WERI-Rb-1 (cell line): ENCODE measurements at regions not wholly inside any gene's neighbourhood (a gene's known extent, or its start where the extent isn't known, plus 50 kb on each side); places are given as distances from the start of the nearest gene placed in this dataset.

Experiments
- DNase-seq: peaks from one replicate; pipeline ENCODE4 v3.0.0-alpha.2; 2020
- H3K27ac ChIP-seq: fragments of 250-450 bp; sonication (Bioruptor Pico); 2 replicates; pipeline ENCODE4 v1.5.1; 2020; ENCODE audit warnings: mild to moderate bottlenecking, moderate library complexity
- H3K27me3 ChIP-seq: fragments of 250-450 bp; sonication (Bioruptor Pico); 2 replicates; pipeline ENCODE4 v1.5.1; 2021; ENCODE audit warnings: mild to moderate bottlenecking, low read depth, moderate library complexity; ENCODE audit not compliant: insufficient read depth, severe bottlenecking
- H3K36me3 ChIP-seq: fragments of 250-450 bp; sonication (Bioruptor Pico); 2 replicates; pipeline ENCODE4 v1.5.1; 2020; ENCODE audit warnings: mild to moderate bottlenecking, moderate library complexity
- H3K4me3 ChIP-seq: 2 replicates; pipeline ENCODE4 v1.5.1; 2011; ENCODE audit warnings: low read depth, mild to moderate bottlenecking, control low read depth, low read length
- H3K9me3 ChIP-seq: fragments of 250-450 bp; sonication (Bioruptor Pico); 2 replicates; pipeline ENCODE4 v1.5.1; 2021; ENCODE audit warnings: mild to moderate bottlenecking, moderate library complexity; ENCODE audit not compliant: severe bottlenecking
- CTCF ChIP-seq: IDR thresholded peaks from 2 replicates; pipeline ENCODE4 v1.5.1; 2011; ENCODE audit warnings: low read depth, mild to moderate bottlenecking, control low read depth, inconsistent platforms, low read length

- H3K36me3 ChIP-seq = peaks cover 81% of the 10 kb centered on the region
These were observed 85.5 kb upstream of the ZNF169 start for GRCh38 chr9:94173632-94174031.

GRCh38 chr9:94174164-94174563, 84.9 kb upstream of the ZNF169 start:
- Histone ChIP-seq H3K27ac (no peak overlapping the region), H3K36me3 (peaks cover 82% of the 10 kb centered on the region)

More at GRCh38 chr9:94173632-94174031, 85.5 kb upstream of the ZNF169 start:
- TF ChIP-seq CTCF = no peak
- Histone ChIP-seq H3K9me3 (no peaks in the 10 kb centered on the region), H3K27me3 (no peaks in the 10 kb centered on the region), H3K4me3 (no peak overlapping the region), H3K27ac (no peak overlapping the region)
- DNase-seq = no peak

GRCh38 chr9:94175669-94176068, 83.4 kb upstream of the ZNF169 start:
- no peaks in the 10 kb centered on the region for H3K9me3 ChIP-seq
- H3K36me3 ChIP-seq = peaks cover 84% of the 10 kb centered on the region
- no peak for DNase-seq
- TF ChIP-seq CTCF = no peak
- H3K27ac ChIP-seq = no peak overlapping the region
- no peaks in the 10 kb centered on the region for H3K27me3 ChIP-seq
- H3K4me3 ChIP-seq = no peak overlapping the region

More at GRCh38 chr9:94174164-94174563, 84.9 kb upstream of the ZNF169 start:
- Histone ChIP-seq H3K4me3 (no peak overlapping the region), H3K27me3 (no peaks in the 10 kb centered on the region), H3K9me3 (no peaks in the 10 kb centered on the region)
- no peak for DNase-seq
- TF ChIP-seq CTCF = no peak

GRCh38 chr9:94176608-94177007, 82.5 kb upstream of the ZNF169 start:
- Histone ChIP-seq H3K27me3 (no peaks in the 10 kb centered on the region), H3K9me3 (no peaks in the 10 kb centered on the region), H3K4me3 (no peak overlapping the region), H3K27ac (no peak overlapping the region), H3K36me3 (peaks cover 75% of the 10 kb centered on the region)
- no peak for TF ChIP-seq CTCF
- no peak for DNase-seq

- no peak for DNase-seq
These were observed 80.2 kb upstream of the ZNF169 start for GRCh38 chr9:94178927-94179326.

More at GRCh38 chr9:94178927-94179326, 80.2 kb upstream of the ZNF169 start:
- no peaks in the 10 kb centered on the region for H3K9me3 ChIP-seq
- no peak overlapping the region for H3K4me3 ChIP-seq
- peaks cover 58% of the 10 kb centered on the region for H3K36me3 ChIP-seq
- no peak for TF ChIP-seq CTCF
- H3K27me3 ChIP-seq = no peaks in the 10 kb centered on the region
- H3K27ac ChIP-seq = no peak overlapping the region
